ENCODE measurements at regions not wholly inside any gene's neighbourhood (a gene's known extent, or its start where the extent isn't known, plus 50 kb on each side); places are given as distances from the start of the nearest gene placed in this dataset.

- no peak for DNase-seq (ENCODE audit: low read depth, low spot score)
- no peak for TF ChIP-seq CTCF (IDR thresholded peaks at IDR 0.05; ENCODE audit: insufficient read depth, low read length, missing control alignments)
- CTCF ChIA-PET, result no interaction called here
- no peak overlapping the region for H3K4me3 ChIP-seq (ENCODE audit: low read depth, low read length)
- POLR2A ChIA-PET, result no interaction called here
Observed at GRCh38 chr20:52340036-52340634, 148.6 kb upstream of the ZFP64 start.

- ChIA-PET CTCF (no interaction called here), POLR2A (no interaction called here)
- DNase-seq (ENCODE audit: low read depth, low spot score), result no peak
- no peak for TF ChIP-seq CTCF (IDR thresholded peaks at IDR 0.05; ENCODE audit: insufficient read depth, low read length, missing control alignments)
- H3K4me3 ChIP-seq (ENCODE audit: low read depth, low read length), result no peak overlapping the region
Observed at GRCh38 chr20:52332649-52333250, 141.2 kb upstream of the ZFP64 start.

GRCh38 chr20:52332230-52332629 is 140.7 kb upstream of the ZFP64 start:
- no peak overlapping the region for H3K4me3 ChIP-seq (ENCODE audit: low read depth, low read length)
- POLR2A ChIA-PET, result no interaction called here
- no peak for DNase-seq (ENCODE audit: low read depth, low spot score)
- CTCF ChIA-PET, result no interaction called here
- TF ChIP-seq CTCF (IDR thresholded peaks at IDR 0.05; ENCODE audit: insufficient read depth, low read length, missing control alignments), result no peak

GRCh38 chr20:52331655-52332054 is 140.1 kb upstream of the ZFP64 start:
- POLR2A ChIA-PET, result no interaction called here
- no peak for DNase-seq (ENCODE audit: low read depth, low spot score)
- H3K4me3 ChIP-seq (ENCODE audit: low read depth, low read length), result no peak overlapping the region
- CTCF ChIA-PET, result no interaction called here
- no peak for TF ChIP-seq CTCF (IDR thresholded peaks at IDR 0.05; ENCODE audit: insufficient read depth, low read length, missing control alignments)

- no peak overlapping the region for H3K4me3 ChIP-seq (ENCODE audit: low read depth, low read length)
- POLR2A ChIA-PET, result no interaction called here
- TF ChIP-seq CTCF (IDR thresholded peaks at IDR 0.05; ENCODE audit: insufficient read depth, low read length, missing control alignments), result no peak
- CTCF ChIA-PET, result interaction anchor here (3.4 kb wide), 1 partner anchor 9 kb away, joined by 16 read pairs; no protein-coding TSS in a partner anchor
- no peak for DNase-seq (ENCODE audit: low read depth, low spot score)
Observed at GRCh38 chr20:52321396-52321795, 129.8 kb upstream of the ZFP64 start.

GRCh38 chr20:52318651-52319050 is 127.1 kb upstream of the ZFP64 start:
- ChIA-PET POLR2A (no interaction called here), CTCF (no interaction called here)
- DNase-seq (ENCODE audit: low read depth, low spot score), result no peak
- H3K4me3 ChIP-seq (ENCODE audit: low read depth, low read length), result no peak overlapping the region
- no peak for TF ChIP-seq CTCF (IDR thresholded peaks at IDR 0.05; ENCODE audit: insufficient read depth, low read length, missing control alignments)
